KMS-11 (cell line): ENCODE measurements at regions not wholly inside any gene's neighbourhood (a gene's known extent, or its start where the extent isn't known, plus 50 kb on each side); places are given as distances from the start of the nearest gene placed in this dataset.
"Not testable (repeated sequence)": the region's sequence is repeated elsewhere in the genome, so short reads cannot be mapped to it uniquely, and the experiment has no call there.

ENCODE experiments used
- H2AFZ ChIP-seq: fragments of 200-600 bp; sonication (generic); 2 replicates; pipeline ENCODE4 v1.6.1; 2016; ENCODE audit warnings: antibody characterized with exemption, mixed run types, low read depth
- H3K27ac ChIP-seq: fragments of 200-600 bp; sonication (generic); 2 replicates; pipeline ENCODE4 v1.6.1; 2016; ENCODE audit warnings: mild to moderate bottlenecking, mixed run types
- H3K27me3 ChIP-seq: fragments of 200-600 bp; sonication (generic); 2 replicates; pipeline ENCODE4 v1.6.1; 2017; ENCODE audit warnings: mild to moderate bottlenecking, low read depth, mixed run types, moderate library complexity; ENCODE audit not compliant: insufficient read depth
- H3K36me3 ChIP-seq: fragments of 200-600 bp; sonication (generic); 2 replicates; pipeline ENCODE4 v1.6.1; 2017; ENCODE audit warnings: mild to moderate bottlenecking, mixed run types; ENCODE audit not compliant: insufficient read depth
- H3K4me1 ChIP-seq: fragments of 200-600 bp; sonication (generic); 2 replicates; pipeline ENCODE4 v1.6.1; 2016; ENCODE audit warnings: mild to moderate bottlenecking, low read depth, mixed run types; ENCODE audit not compliant: poor library complexity, severe bottlenecking
- H3K4me2 ChIP-seq: fragments of 200-600 bp; sonication (generic); 2 replicates; pipeline ENCODE4 v1.7.0; 2016; ENCODE audit warnings: mild to moderate bottlenecking, mixed run types
- H3K4me3 ChIP-seq: fragments of 200-600 bp; sonication (generic); IDR thresholded peaks from 2 replicates; pipeline ENCODE4 v1.6.1; 2017; ENCODE audit warnings: low read depth, low read length, mixed read lengths; ENCODE audit not compliant: insufficient read depth
- H3K79me2 ChIP-seq: fragments of 200-600 bp; sonication (generic); 2 replicates; pipeline ENCODE4 v1.6.1; 2016; ENCODE audit warnings: low read depth, mixed run types; ENCODE audit not compliant: insufficient read depth
- H3K9ac ChIP-seq: fragments of 200-600 bp; sonication (generic); 2 replicates; pipeline ENCODE4 v1.6.1; 2016; ENCODE audit warnings: mild to moderate bottlenecking, mixed run types
- H4K20me1 ChIP-seq: fragments of 200-600 bp; sonication (generic); 2 replicates; pipeline ENCODE4 v1.6.1; 2016; ENCODE audit warnings: mild to moderate bottlenecking, mixed run types; ENCODE audit not compliant: insufficient read depth
- TF ChIP-seq, protein P1 (sequence below): fragments of 200-600 bp; sonication (generic); conservative IDR thresholded peaks from 2 replicates; pipeline ENCODE4 v1.6.1; 2017; ENCODE audit warnings: low read depth, mild to moderate bottlenecking, antibody characterized with exemption, low read length, moderate library complexity, mixed read lengths

DNA sequence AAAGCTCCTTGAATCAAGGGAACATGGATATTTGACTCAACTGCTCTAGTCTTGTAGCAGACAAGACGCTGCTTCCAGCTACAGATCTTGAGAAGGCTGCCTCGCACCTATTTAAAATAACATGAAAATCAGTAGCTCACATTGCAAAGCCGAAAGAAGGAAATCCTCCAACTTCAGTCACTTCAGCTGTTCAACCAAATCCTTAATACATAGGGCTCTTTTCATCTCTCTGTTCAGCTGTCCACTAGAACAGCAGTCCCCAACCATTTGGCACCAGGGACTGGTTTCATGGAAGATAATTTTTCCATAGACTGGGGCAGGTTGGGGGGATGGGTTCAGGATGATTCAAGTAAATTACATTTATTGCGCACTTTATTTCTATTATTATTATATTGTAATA, 1116.0 kb upstream of the TMEM132C start:
- Histone ChIP-seq H3K27me3 (no peaks in the 10 kb centered on the region), H4K20me1 (no peaks in the 10 kb centered on the region), H3K4me1 (no peaks in the 10 kb centered on the region), H2AFZ (no peak overlapping the region), H3K27ac (no peak overlapping the region), H3K9ac (no peak overlapping the region), H3K4me3 (no peak overlapping the region), H3K79me2 (no peaks in the 10 kb centered on the region), H3K4me2 (no peak overlapping the region), H3K36me3 (no peaks in the 10 kb centered on the region)
- TF ChIP-seq, protein P1, sequence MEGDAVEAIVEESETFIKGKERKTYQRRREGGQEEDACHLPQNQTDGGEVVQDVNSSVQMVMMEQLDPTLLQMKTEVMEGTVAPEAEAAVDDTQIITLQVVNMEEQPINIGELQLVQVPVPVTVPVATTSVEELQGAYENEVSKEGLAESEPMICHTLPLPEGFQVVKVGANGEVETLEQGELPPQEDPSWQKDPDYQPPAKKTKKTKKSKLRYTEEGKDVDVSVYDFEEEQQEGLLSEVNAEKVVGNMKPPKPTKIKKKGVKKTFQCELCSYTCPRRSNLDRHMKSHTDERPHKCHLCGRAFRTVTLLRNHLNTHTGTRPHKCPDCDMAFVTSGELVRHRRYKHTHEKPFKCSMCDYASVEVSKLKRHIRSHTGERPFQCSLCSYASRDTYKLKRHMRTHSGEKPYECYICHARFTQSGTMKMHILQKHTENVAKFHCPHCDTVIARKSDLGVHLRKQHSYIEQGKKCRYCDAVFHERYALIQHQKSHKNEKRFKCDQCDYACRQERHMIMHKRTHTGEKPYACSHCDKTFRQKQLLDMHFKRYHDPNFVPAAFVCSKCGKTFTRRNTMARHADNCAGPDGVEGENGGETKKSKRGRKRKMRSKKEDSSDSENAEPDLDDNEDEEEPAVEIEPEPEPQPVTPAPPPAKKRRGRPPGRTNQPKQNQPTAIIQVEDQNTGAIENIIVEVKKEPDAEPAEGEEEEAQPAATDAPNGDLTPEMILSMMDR, result no peak

DNA sequence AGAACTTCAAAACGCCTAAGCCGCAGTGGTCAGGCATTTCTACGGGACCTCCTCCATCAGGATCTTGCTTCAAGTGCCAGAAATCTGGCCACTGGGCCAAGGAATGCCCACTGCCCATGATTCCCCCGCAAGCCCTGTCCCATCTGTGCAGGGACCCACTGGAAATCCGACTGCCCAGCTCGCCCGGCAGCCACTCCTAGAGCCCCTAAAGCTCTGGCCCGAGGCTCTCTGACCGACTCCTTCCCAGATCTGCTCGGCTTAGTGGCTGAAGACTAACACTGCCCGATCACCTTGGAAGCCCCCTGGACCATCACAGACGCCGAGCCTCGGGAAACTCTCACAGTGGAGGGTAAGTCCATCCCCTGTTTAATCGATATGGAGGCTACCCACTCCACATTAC, 1113.0 kb upstream of the TMEM132C start:
- Histone ChIP-seq H3K4me3 (no peak overlapping the region), H3K27ac (no peak overlapping the region), H3K36me3 (no peaks in the 10 kb centered on the region), H3K9ac (no peak overlapping the region), H3K79me2 (no peaks in the 10 kb centered on the region), H4K20me1 (no peaks in the 10 kb centered on the region), H3K4me2 (no peak overlapping the region), H3K4me1 (no peaks in the 10 kb centered on the region), H3K27me3 (no peaks in the 10 kb centered on the region), H2AFZ (no peak overlapping the region)
- TF ChIP-seq, protein P1, result no peak

DNA sequence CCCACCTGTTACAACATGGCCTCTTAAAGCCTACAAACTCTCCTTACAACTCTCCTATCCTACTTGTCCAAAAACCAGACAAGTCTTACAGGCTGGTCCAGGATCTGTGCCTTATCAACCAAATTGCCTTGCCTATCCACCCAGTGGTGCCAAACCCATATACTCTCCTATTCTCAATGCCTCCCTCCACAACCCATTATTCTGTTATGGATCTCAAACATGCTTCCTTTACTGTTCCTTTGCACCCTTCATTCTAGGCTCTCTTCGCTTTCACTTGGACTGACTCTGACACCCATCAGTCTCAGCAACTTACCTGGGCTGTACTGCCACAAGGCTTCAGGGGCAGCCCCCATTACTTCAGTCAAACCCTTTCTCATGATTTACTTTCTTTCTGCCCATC, 1112.1 kb upstream of the TMEM132C start:
- H3K4me3 ChIP-seq, H3K79me2 ChIP-seq, H4K20me1 ChIP-seq, H3K27ac ChIP-seq, H2AFZ ChIP-seq, H3K27me3 ChIP-seq, H3K4me2 ChIP-seq, H3K36me3 ChIP-seq, H3K9ac ChIP-seq, H3K4me1 ChIP-seq: not testable (repeated sequence)

DNA sequence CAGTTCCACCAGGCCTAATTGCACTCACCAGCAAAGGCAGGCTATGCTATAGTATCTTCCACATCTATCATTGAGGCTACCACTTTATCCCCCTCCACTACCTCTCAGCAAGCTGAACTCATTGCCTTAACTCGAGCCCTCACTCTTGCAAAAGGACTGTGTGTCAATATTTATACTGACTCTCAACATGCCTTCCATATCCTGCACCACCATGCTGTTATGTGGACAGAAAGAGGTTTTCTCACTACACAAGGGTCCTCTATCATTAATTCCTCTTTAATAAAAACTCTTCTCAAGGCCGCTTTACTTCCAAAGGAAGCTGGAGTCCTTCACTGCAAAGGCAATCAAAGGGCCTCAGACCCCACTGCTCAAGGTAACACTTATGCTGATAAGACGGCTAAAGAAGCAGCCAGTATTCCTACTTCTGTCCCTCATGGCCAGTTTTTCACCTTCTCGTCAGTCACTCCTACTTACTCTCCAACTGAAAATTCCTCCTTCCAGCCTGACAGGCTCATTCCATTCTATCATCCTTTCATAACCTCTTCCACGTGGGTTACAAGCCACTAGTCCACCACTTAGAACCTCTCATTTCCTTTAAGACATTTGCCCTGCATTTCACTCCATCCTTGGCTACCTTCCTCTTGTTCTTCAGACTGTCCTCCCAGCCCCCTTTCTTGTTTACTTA, 1110.9 kb upstream of the TMEM132C start:
- H3K79me2 ChIP-seq, H3K4me1 ChIP-seq, H3K9ac ChIP-seq, H3K27me3 ChIP-seq, H3K36me3 ChIP-seq, H3K27ac ChIP-seq, H2AFZ ChIP-seq, H3K4me2 ChIP-seq, H4K20me1 ChIP-seq, H3K4me3 ChIP-seq: not testable (repeated sequence)

DNA sequence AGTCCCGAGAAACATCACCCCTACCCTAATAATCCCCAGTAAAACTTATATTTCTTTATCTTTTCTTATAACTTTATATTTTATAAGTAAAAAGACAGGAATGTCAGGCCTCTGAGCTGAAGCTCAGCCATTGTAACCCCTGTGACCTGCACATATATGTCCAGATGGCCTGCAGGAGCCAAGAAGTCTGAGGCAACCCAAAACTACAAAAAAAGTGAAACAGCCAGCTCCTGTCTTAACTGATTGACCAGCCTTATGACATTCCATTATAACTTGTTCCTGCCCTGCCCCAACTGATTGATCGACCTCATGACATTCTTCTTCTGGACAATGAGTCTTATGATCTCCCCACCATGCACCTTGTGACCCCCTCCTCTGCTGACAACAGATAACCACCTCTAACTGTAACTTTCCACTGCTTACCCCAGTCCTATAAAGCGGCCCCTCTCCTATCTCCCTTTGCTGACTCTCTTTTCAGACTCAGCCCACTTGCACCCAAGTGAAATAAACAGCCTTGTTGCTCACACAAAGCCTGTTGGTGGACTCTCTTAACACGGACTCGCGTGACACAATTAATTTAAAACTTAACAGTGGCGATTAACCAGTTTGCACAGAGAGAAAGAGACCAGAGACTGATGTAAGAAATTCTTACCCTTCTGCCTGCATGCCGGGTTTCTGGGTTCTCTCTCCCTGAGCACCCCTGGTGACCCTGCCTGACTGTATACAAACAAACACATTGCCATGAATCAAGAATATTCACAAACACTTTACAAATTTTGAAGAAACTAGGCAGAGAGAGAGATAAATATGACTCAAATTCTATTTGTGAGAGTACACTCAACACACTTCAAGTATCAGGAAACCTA, 1109.2 kb upstream of the TMEM132C start:
- H3K36me3 ChIP-seq, H3K4me1 ChIP-seq, H3K4me2 ChIP-seq, H3K79me2 ChIP-seq, H3K27ac ChIP-seq, H4K20me1 ChIP-seq, H2AFZ ChIP-seq, H3K27me3 ChIP-seq, H3K9ac ChIP-seq, H3K4me3 ChIP-seq: not testable (repeated sequence)
